IMR-90 (cell line): ENCODE measurements at regions not wholly inside any gene's neighbourhood (a gene's known extent, or its start where the extent isn't known, plus 50 kb on each side); places are given as distances from the start of the nearest gene placed in this dataset.

Experiments
- ATAC-seq: fragments of 200-7000 bp; cut with Tn5 transposase; 2 replicates; pipeline ENCODE4 v1.9.1; 2020; ENCODE audit warnings: low read depth, mild to moderate bottlenecking, moderate library complexity
- BruUV-seq: library from RNA; stranded (reverse); fragments of 400-500 nt; replicated peaks from 2 replicates; lab custom pipeline; 2021; lab: Mats Ljungman, UMichigan
- CTCF ChIA-PET: fragments of 300-600 bp; formaldehyde crosslinking; extraction: SDS; loops from one replicate; lab custom pipeline; 2021; ENCODE audit warnings: antibody characterized with exemption; lab: Yijun Ruan, JAX
- POLR2A ChIA-PET: fragments of 300-600 bp; sonication (Branson Sonifier 250); formaldehyde crosslinking; loops from one replicate; lab custom pipeline; 2022; ENCODE audit warnings: antibody characterized with exemption; ENCODE audit not compliant: unreplicated experiment; lab: Charles Lee
- DNase-seq: peaks from one replicate; pipeline ENCODE4 v3.0.0; 2013
- H2AFZ ChIP-seq: replicated peaks from 2 replicates; pipeline ENCODE3; 2013; ENCODE audit warnings: low read length, mild to moderate bottlenecking; ENCODE audit not compliant: poor library complexity
- H2AK5ac ChIP-seq: 2 replicates; pipeline ENCODE4 v1.6.1; 2013; ENCODE audit warnings: low read depth, low read length, inconsistent platforms
- H2AK9ac ChIP-seq: replicated peaks from 2 replicates; pipeline ENCODE3; 2013; ENCODE audit warnings: mild to moderate bottlenecking, low read depth, low read length, moderate library complexity; ENCODE audit not compliant: poor library complexity
- H2BK120ac ChIP-seq: 2 replicates; pipeline ENCODE4 v1.6.1; 2013; ENCODE audit warnings: low read depth, low read length, inconsistent platforms
- H2BK15ac ChIP-seq: 3 replicates; pipeline ENCODE4 v1.6.1; 2013; ENCODE audit warnings: low read depth, low read length, inconsistent platforms
- H2BK20ac ChIP-seq: 2 replicates; pipeline ENCODE4 v1.6.1; 2013; ENCODE audit warnings: low read depth, mild to moderate bottlenecking, inconsistent platforms, low read length, moderate library complexity
- H2BK5ac ChIP-seq: 2 replicates; pipeline ENCODE4 v1.6.1; 2013; ENCODE audit warnings: mild to moderate bottlenecking, low read depth, low read length, inconsistent platforms; ENCODE audit not compliant: poor library complexity, severe bottlenecking
- H3K14ac ChIP-seq: replicated peaks from 2 replicates; pipeline ENCODE4 v1.6.1; 2013; ENCODE audit warnings: low read depth, low read length, inconsistent platforms
- H3K18ac ChIP-seq: 2 replicates; pipeline ENCODE4 v1.6.1; 2013; ENCODE audit warnings: low read depth, low read length, control low read depth
- H3K23ac ChIP-seq: 2 replicates; pipeline ENCODE4 v1.6.1; 2013; ENCODE audit warnings: low read depth, low read length, inconsistent platforms
- H3K27ac ChIP-seq: 2 replicates; pipeline ENCODE4 v1.5.1; 2013; ENCODE audit warnings: mild to moderate bottlenecking, control low read depth, low read length; ENCODE audit not compliant: insufficient read depth
- H3K27me3 ChIP-seq: 2 replicates; pipeline ENCODE4 v1.6.1; 2013; ENCODE audit warnings: low read length; ENCODE audit not compliant: control insufficient read depth, insufficient read depth
- H3K36me3 ChIP-seq: 2 replicates; pipeline ENCODE4 v1.6.1; 2013; ENCODE audit warnings: low read length, mixed read lengths; ENCODE audit not compliant: control insufficient read depth, insufficient read depth
- H3K4ac ChIP-seq: 2 replicates; pipeline ENCODE4 v1.6.1; 2013; ENCODE audit warnings: low read depth, low read length, inconsistent platforms
- H3K4me1 ChIP-seq: 2 replicates; pipeline ENCODE4 v1.6.1; 2013; ENCODE audit warnings: low read length, mixed read lengths; ENCODE audit not compliant: control insufficient read depth, insufficient read depth
- H3K4me2 ChIP-seq: 2 replicates; pipeline ENCODE4 v1.6.1; 2013; ENCODE audit warnings: low read depth, mild to moderate bottlenecking, control low read depth, low read length, moderate library complexity
- H3K4me3 ChIP-seq: 2 replicates; pipeline ENCODE4 v1.5.1; 2013; ENCODE audit warnings: low read depth, mild to moderate bottlenecking, control low read depth, low read length, moderate library complexity; ENCODE audit not compliant: insufficient read depth
- H3K56ac ChIP-seq: 2 replicates; pipeline ENCODE4 v1.6.1; 2013; ENCODE audit warnings: low read length, inconsistent platforms; ENCODE audit not compliant: insufficient read depth; ENCODE audit errors: extremely low read depth
- H3K79me1 ChIP-seq, 2 experiments: 2 replicates each; pipeline ENCODE4 v1.6.1; 2013; ENCODE audit warnings: low read length in 2 of 2, inconsistent platforms in 1 of 2, low read depth in 1 of 2
- H3K9ac ChIP-seq: 2 replicates; pipeline ENCODE4 v1.6.1; 2013; ENCODE audit warnings: low read depth, low read length, control low read depth
- H3K9me1 ChIP-seq: 2 replicates; pipeline ENCODE4 v1.6.1; 2013; ENCODE audit warnings: low read length, inconsistent platforms; ENCODE audit not compliant: insufficient read depth
- H3K9me3 ChIP-seq: 2 replicates; pipeline ENCODE4 v1.6.1; 2013; ENCODE audit warnings: low read length; ENCODE audit not compliant: control insufficient read depth, insufficient read depth
- H4K20me1 ChIP-seq: 2 replicates; pipeline ENCODE4 v1.6.1; 2013; ENCODE audit warnings: low read length, inconsistent platforms; ENCODE audit not compliant: insufficient read depth
- H4K5ac ChIP-seq: 2 replicates; pipeline ENCODE4 v1.6.1; 2013; ENCODE audit warnings: mild to moderate bottlenecking, low read depth, low read length, control low read depth
- H4K8ac ChIP-seq, 2 experiments: 2 replicates each; pipeline ENCODE4 v1.6.1; 2013; ENCODE audit warnings: low read depth in 2 of 2, low read length in 2 of 2, control low read depth in 1 of 2, inconsistent platforms in 1 of 2
- H4K91ac ChIP-seq: 2 replicates; pipeline ENCODE4 v1.6.1; 2013; ENCODE audit warnings: low read depth, low read length, inconsistent platforms; ENCODE audit not compliant: insufficient read depth
- BHLHE40 ChIP-seq: fragments of 150-350 bp; IDR thresholded peaks from 2 replicates; pipeline ENCODE4 v1.6.1; 2016; ENCODE audit warnings: mild to moderate bottlenecking, low read depth, low read length
- CEBPB ChIP-seq: IDR thresholded peaks from 2 replicates; pipeline ENCODE4 v1.6.1; 2012; ENCODE audit warnings: low read depth, low read length, improper control_type of control experiment
- CHD1 ChIP-seq: IDR thresholded peaks from 2 replicates; pipeline ENCODE4 v1.6.1; 2012; ENCODE audit warnings: low read depth, low read length, improper control_type of control experiment
- ELK1 ChIP-seq: fragments of 150-350 bp; IDR thresholded peaks from 2 replicates; pipeline ENCODE4 v1.6.1; 2016; ENCODE audit warnings: low read depth, mild to moderate bottlenecking, low read length, moderate library complexity, borderline replicate concordance
- FOS ChIP-seq: fragments of 150-350 bp; IDR thresholded peaks from 2 replicates; pipeline ENCODE4 v1.6.1; 2016; ENCODE audit warnings: low read depth, low read length
- MAFK ChIP-seq: IDR thresholded peaks from 2 replicates; pipeline ENCODE4 v1.6.1; 2012; ENCODE audit warnings: low read depth, low read length, improper control_type of control experiment
- MAZ ChIP-seq: IDR thresholded peaks from 2 replicates; pipeline ENCODE4 v1.6.1; 2012; ENCODE audit warnings: low read depth, mild to moderate bottlenecking, low read length, improper control_type of control experiment, moderate library complexity, borderline replicate concordance
- MXI1 ChIP-seq: IDR thresholded peaks from 2 replicates; pipeline ENCODE4 v1.6.1; 2012; ENCODE audit warnings: low read depth, mild to moderate bottlenecking, low read length, moderate library complexity, borderline replicate concordance
- NFE2L2 ChIP-seq: fragments of 150-350 bp; IDR thresholded peaks from 2 replicates; pipeline ENCODE4 v1.6.1; 2016; ENCODE audit warnings: low read depth, mild to moderate bottlenecking, low read length
- POLR2A ChIP-seq: IDR thresholded peaks from 2 replicates; pipeline ENCODE4 v1.6.1; 2012; ENCODE audit warnings: mild to moderate bottlenecking, low read depth, low read length
- RAD21 ChIP-seq: IDR thresholded peaks from 2 replicates; pipeline ENCODE4 v1.6.1; 2012; ENCODE audit warnings: low read length, improper control_type of control experiment
- RCOR1 ChIP-seq: IDR thresholded peaks from 2 replicates; pipeline ENCODE4 v1.6.1; 2012; ENCODE audit warnings: mild to moderate bottlenecking, low read length, improper control_type of control experiment; ENCODE audit not compliant: insufficient replicate concordance
- RFX5 ChIP-seq: IDR thresholded peaks from 2 replicates; pipeline ENCODE4 v1.8.0; 2012; ENCODE audit warnings: low read depth, mild to moderate bottlenecking, low read length, moderate library complexity
- SMC3 ChIP-seq: fragments of 150-350 bp; IDR thresholded peaks from 2 replicates; pipeline ENCODE4 v1.6.1; 2016; ENCODE audit warnings: low read depth, mild to moderate bottlenecking, antibody characterized with exemption, low read length, moderate library complexity
- WGBS, 2 experiments: methylation state at CpG; one replicate each; pipeline versions ENCODE4 v1.1.5 to v1.1.7; 2013; ENCODE audit warnings: missing lambda C conversion rate in 2 of 2; ENCODE audit not compliant: insufficient read length in 1 of 2; ENCODE audit errors: extremely low coverage in 2 of 2; 5-methylcytosine and 5-hydroxymethylcytosine counted together
- dilution Hi-C: fragments of 300-500 bp; cut with HindIII; formaldehyde crosslinking; loops from one replicate; pipeline ENCODE4 v1.14.3; 2018; ENCODE audit warnings: low sequenced_read_pairs; ENCODE audit not compliant: unreplicated experiment
- in situ Hi-C: fragments of 300-500 bp; cut with MboI; formaldehyde crosslinking; loops from 3 replicates; pipeline ENCODE4 v1.14.3; 2019; ENCODE audit warnings: low sequenced_read_pairs, inconsistent platforms, mixed read lengths
- intact Hi-C: fragments of 100-400 bp; cut with micrococcal nuclease; formaldehyde crosslinking; loops from 2 replicates; pipeline ENCODE4 v1.10.0; 2022
- TF ChIP-seq, protein P1 (sequence below): conservative IDR thresholded peaks from 2 replicates; pipeline ENCODE4 v1.5.1; 2012; ENCODE audit warnings: mild to moderate bottlenecking, low read depth, low read length, improper control_type of control experiment
- TF ChIP-seq, protein P2 (sequence below): fragments of 150-350 bp; IDR thresholded peaks from 2 replicates; pipeline ENCODE4 v1.6.1; 2017; ENCODE audit warnings: mild to moderate bottlenecking, antibody characterized with exemption, low read length, low read depth

DNA sequence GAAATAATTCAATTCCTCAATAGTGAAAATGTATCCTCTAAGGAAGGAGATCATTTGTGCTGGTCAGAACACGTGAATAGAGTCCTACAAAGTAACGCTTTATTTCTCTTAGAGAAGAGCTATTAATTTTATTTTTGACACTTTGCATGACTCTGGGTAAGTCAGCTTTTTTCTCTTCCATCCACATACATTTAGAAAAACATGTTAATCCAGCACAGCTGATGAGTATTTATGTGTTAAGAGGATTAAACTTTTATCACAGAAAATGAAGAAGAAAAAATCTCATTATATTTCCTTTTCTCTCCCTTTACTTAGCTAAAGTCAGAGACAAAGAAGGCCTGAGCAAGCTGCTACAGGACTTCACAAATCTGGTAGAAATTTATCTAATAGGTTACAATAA, 649.5 kb upstream of the CCDC179 start:
- ATAC-seq (no peak), DNase-seq (no peak)
- Histone ChIP-seq H3K18ac (no peak overlapping the region), H4K5ac (no peak overlapping the region), H2BK5ac (no peak overlapping the region), H3K4me2 (no peak overlapping the region), H3K9ac (no peak overlapping the region), H3K9me1 (no peaks in the 10 kb centered on the region), H3K23ac (no peak overlapping the region), H3K4me1 (no peaks in the 10 kb centered on the region), H3K4ac (no peak overlapping the region), H3K4me3 (no peak overlapping the region), H2AK9ac (no peak overlapping the region), H3K27ac (no peak overlapping the region), H2AK5ac (no peak overlapping the region), H2BK20ac (no peak overlapping the region), H2AFZ (no peak overlapping the region), H3K36me3 (no peaks in the 10 kb centered on the region), H3K56ac (no peak overlapping the region), H3K9me3 (no peaks in the 10 kb centered on the region), H4K8ac (no peak overlapping the region), H2BK15ac (no peak overlapping the region), H3K79me1 (no peaks in the 10 kb centered on the region), H3K14ac (no peak overlapping the region), H4K20me1 (no peaks in the 10 kb centered on the region), H2BK120ac (no peak overlapping the region), H3K27me3 (no peaks in the 10 kb centered on the region; the same call in 1 of the 2 replicates), H4K91ac (no peak overlapping the region)
- TF ChIP-seq SMC3 (no peak), RCOR1 (no peak), MAFK (no peak), CHD1 (no peak), MXI1 (no peak), BHLHE40 (no peak), POLR2A (no peak), ELK1 (no peak), MAZ (no peak), CEBPB (no peak), RFX5 (no peak), NFE2L2 (no peak), RAD21 (no peak), FOS (no peak)
- TF ChIP-seq, protein P1, sequence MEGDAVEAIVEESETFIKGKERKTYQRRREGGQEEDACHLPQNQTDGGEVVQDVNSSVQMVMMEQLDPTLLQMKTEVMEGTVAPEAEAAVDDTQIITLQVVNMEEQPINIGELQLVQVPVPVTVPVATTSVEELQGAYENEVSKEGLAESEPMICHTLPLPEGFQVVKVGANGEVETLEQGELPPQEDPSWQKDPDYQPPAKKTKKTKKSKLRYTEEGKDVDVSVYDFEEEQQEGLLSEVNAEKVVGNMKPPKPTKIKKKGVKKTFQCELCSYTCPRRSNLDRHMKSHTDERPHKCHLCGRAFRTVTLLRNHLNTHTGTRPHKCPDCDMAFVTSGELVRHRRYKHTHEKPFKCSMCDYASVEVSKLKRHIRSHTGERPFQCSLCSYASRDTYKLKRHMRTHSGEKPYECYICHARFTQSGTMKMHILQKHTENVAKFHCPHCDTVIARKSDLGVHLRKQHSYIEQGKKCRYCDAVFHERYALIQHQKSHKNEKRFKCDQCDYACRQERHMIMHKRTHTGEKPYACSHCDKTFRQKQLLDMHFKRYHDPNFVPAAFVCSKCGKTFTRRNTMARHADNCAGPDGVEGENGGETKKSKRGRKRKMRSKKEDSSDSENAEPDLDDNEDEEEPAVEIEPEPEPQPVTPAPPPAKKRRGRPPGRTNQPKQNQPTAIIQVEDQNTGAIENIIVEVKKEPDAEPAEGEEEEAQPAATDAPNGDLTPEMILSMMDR: no peak
- TF ChIP-seq, protein P2, sequence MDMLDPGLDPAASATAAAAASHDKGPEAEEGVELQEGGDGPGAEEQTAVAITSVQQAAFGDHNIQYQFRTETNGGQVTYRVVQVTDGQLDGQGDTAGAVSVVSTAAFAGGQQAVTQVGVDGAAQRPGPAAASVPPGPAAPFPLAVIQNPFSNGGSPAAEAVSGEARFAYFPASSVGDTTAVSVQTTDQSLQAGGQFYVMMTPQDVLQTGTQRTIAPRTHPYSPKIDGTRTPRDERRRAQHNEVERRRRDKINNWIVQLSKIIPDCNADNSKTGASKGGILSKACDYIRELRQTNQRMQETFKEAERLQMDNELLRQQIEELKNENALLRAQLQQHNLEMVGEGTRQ: no peak
- no CpG with 5 or more reads among the region's 2 CpGs for WGBS, 2 experiments
- ChIA-PET CTCF (no interaction called here), POLR2A (no interaction called here)
- in situ Hi-C loops (no loop called here), dilution Hi-C loops (no loop called here), intact Hi-C loops (no loop called here)
- no TSS peak for BruUV-seq
